Heart left ventricle (tissue), 13 donors: ENCODE measurements at regions not wholly inside any gene's neighbourhood (a gene's known extent, or its start where the extent isn't known, plus 50 kb on each side); places are given as distances from the start of the nearest gene placed in this dataset.

Source experiments
- CTCF ChIP-seq, 12 donors: fragments of 200-600 bp; sonication (generic) in 4 of 12; IDR thresholded peaks; one replicate each; pipeline versions ENCODE4 v1.5.0 to v1.8.0; 2018 to 2022; ENCODE audit warnings: antibody characterized with exemption in 12 of 12, mild to moderate bottlenecking in 5 of 12
- POLR2A ChIP-seq, 2 donors: fragments of 450-650 bp; IDR thresholded peaks; one replicate each; pipeline ENCODE4 v1.6.1; 2017; ENCODE audit warnings: antibody characterized with exemption in 2 of 2, mild to moderate bottlenecking in 2 of 2, moderate library complexity in 2 of 2
- donor health status: ischemic (EF 13 %, LVEDD 7.1; RV severe dilation, severe dysfunction).
- donor health status: DM: no; HTN: yes; CAD: no.
- donor health status: DM: no; HTN: no; CAD: no.
- donor health status: ischemic (EF 25% LVEDD 6.9; RV normal size, moderate dysfunction).
- donor health status: ischemic (EF 25% LVEDD 5.7; RV mildly dilated, moderate dysfunction).
- donor health status: ischemic (EF 35%, LVEDD 5.7; RV mildly dilated, moderate dysfunction).
- donor health status: nonischemic (EF 11% LVEDD 7.7; RV severe dilation, severe dysfunction).
- donor health status: DM: yes; HTN: yes; CAD: no.
- donor health status: PGD.
- donor health status: ischemic (EF 29% LVEDD 5.4; RV normal size, mild dysfunction).
- donor health status: nonischemic (EF 23%, LVEDD 6.1; RV moderate dilation, normal function).

DNA sequence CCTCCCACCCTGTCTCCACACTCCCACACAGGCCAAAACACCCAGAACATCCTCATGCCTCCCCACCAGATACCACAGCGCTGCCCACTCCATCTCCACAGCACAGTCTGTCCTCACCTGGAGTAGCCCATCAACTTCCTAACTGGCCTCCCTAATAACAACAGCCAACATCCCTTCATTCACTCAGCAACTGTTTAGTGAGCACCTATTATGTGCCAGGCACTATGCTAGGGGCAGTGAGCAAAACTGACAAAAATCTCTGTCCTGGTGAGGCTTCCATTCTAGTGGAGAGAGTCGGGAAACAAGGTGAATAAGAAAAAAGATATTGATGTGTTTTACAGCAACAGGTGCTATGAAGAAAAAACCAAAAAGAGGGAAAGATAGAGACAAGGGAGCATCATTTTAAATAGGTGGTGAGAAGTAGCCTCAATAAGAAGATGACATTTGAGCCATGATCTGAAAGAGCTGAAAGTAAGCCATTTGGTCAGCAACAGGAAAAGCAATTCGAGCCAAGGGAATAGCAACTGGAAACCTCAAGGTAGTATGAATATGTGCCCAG is 523.9 kb downstream of the SHQ1 start:
- TF ChIP-seq CTCF (IDR thresholded peaks at IDR 0.05) (no peak), POLR2A (IDR thresholded peaks at IDR 0.05) (no peak)
